Left lung (tissue), 4 donors: ENCODE measurements at regions not wholly inside any gene's neighbourhood (a gene's known extent, or its start where the extent isn't known, plus 50 kb on each side); places are given as distances from the start of the nearest gene placed in this dataset.
A peak's percentile ranks its signal among the peaks of the same experiment; 100 is the strongest.

Experiments used
- ATAC-seq: fragments of 200-7000 bp; cut with Tn5 transposase; one replicate; pipeline ENCODE4 v1.9.1; 2020; ENCODE audit warnings: moderate library complexity
- DNase-seq, 4 donors: peaks; one replicate each; pipeline ENCODE4 v3.0.0-alpha.2; 2013 to 2020
- H3K27ac ChIP-seq, 2 donors: fragments of 200-600 bp; sonication (generic) in 1 of 2; one replicate each; pipeline versions ENCODE4 v1.5.0 to v1.8.0; 2020 to 2021
- H3K27me3 ChIP-seq, 2 donors: fragments of 200-600 bp; sonication (generic) in 1 of 2; one replicate each; pipeline versions ENCODE4 v1.5.0 to v1.8.0; 2020 to 2021
- H3K36me3 ChIP-seq, 2 donors: fragments of 200-600 bp; sonication (generic) in 1 of 2; one replicate each; pipeline versions ENCODE4 v1.5.0 to v1.8.0; 2020 to 2021
- H3K4me1 ChIP-seq, 2 donors: fragments of 200-600 bp; one replicate each; pipeline ENCODE4 v1.8.0; 2021
- H3K4me3 ChIP-seq, 2 donors: fragments of 200-600 bp; sonication (generic) in 1 of 2; one replicate each; pipeline versions ENCODE4 v1.5.0 to v1.8.0; 2020 to 2021; ENCODE audit warnings: mild to moderate bottlenecking in 1 of 2
- H3K9me3 ChIP-seq, 2 donors: fragments of 200-600 bp; sonication (generic) in 1 of 2; one replicate each; pipeline versions ENCODE4 v1.5.0 to v1.8.0; 2020 to 2021
- intact Hi-C, 2 donors: fragments of 100-400 bp; cut with DNase I; formaldehyde crosslinking; loops; one replicate each; pipeline versions ENCODE4 v1.11.2 to v1.14.2; 2022
- TF ChIP-seq, protein P1 (sequence below), 2 donors: fragments of 200-600 bp; sonication (generic) in 1 of 2; IDR thresholded peaks; one replicate each; pipeline versions ENCODE4 v1.5.0 to v1.8.0; 2021; ENCODE audit warnings: antibody characterized with exemption in 2 of 2
- donor health status: DM: no; HTN: yes; CAD: no.
- donor health status: DM: no; HTN: no; CAD: no.

- intact Hi-C loops, result no loop called here
- ATAC-seq, result no peak
Measured at GRCh38 chr21:41620541-41620940, 112.6 kb upstream of the TMPRSS2 start.

GRCh38 chr21:41616031-41616591, 108.2 kb upstream of the TMPRSS2 start:
- Histone ChIP-seq H3K36me3 (no peaks in the 10 kb centered on the region), H3K4me1 (peaks cover 7 to 16% of the 10 kb centered on the region in 2 donors), H3K4me3 (no peak overlapping the region), H3K9me3 (no peaks in the 10 kb centered on the region), H3K27ac (peak overlapping the region; percentile 45 to 66), H3K27me3 (peaks cover 0 to 20% of the 10 kb centered on the region in 2 donors)
- DNase-seq (no peak), ATAC-seq (no peak)
- intact Hi-C loops, result no loop called here
- TF ChIP-seq, protein P1, sequence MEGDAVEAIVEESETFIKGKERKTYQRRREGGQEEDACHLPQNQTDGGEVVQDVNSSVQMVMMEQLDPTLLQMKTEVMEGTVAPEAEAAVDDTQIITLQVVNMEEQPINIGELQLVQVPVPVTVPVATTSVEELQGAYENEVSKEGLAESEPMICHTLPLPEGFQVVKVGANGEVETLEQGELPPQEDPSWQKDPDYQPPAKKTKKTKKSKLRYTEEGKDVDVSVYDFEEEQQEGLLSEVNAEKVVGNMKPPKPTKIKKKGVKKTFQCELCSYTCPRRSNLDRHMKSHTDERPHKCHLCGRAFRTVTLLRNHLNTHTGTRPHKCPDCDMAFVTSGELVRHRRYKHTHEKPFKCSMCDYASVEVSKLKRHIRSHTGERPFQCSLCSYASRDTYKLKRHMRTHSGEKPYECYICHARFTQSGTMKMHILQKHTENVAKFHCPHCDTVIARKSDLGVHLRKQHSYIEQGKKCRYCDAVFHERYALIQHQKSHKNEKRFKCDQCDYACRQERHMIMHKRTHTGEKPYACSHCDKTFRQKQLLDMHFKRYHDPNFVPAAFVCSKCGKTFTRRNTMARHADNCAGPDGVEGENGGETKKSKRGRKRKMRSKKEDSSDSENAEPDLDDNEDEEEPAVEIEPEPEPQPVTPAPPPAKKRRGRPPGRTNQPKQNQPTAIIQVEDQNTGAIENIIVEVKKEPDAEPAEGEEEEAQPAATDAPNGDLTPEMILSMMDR (IDR thresholded peaks at IDR 0.05), result no peak

More at GRCh38 chr21:41620541-41620940, 112.6 kb upstream of the TMPRSS2 start:
- Histone ChIP-seq H3K27ac (no peak overlapping the region), H3K27me3 (peaks cover 0 to 14% of the 10 kb centered on the region in 2 donors), H3K4me1 (no peaks in the 10 kb centered on the region), H3K4me3 (no peak overlapping the region), H3K9me3 (peaks cover 0 to 2% of the 10 kb centered on the region in 2 donors), H3K36me3 (no peaks in the 10 kb centered on the region)
- no peak for DNase-seq
- TF ChIP-seq, protein P1 (IDR thresholded peaks at IDR 0.05), result no peak

DNA sequence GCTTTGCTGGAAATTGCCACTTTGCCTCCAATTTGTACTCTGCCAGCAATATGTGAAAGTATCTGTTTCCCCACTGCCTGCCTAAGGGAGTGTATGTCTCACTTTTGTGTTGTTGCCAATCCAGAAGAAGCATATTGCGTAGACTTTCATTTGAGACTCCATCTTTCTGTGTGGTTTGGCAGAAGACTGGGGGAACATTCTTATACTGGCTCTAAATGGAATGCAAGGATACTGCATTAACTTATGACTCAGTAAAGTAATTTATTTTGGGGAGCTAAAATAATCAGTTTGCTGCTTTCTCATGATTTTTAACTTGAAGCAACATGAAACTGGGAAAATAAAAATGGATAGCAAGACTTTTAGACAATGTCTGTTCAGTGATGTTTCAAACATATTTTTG, 107.7 kb upstream of the TMPRSS2 start:
- H3K27me3 ChIP-seq, result peaks cover 0 to 24% of the 10 kb centered on the region in 2 donors
- no peaks in the 10 kb centered on the region for H3K36me3 ChIP-seq
- peak overlapping the region; percentile 45 to 66 for H3K27ac ChIP-seq
- peaks cover 7 to 16% of the 10 kb centered on the region in 2 donors for H3K4me1 ChIP-seq
- no peak overlapping the region for H3K4me3 ChIP-seq
- intact Hi-C loops, result no loop called here
- TF ChIP-seq, protein P1 (IDR thresholded peaks at IDR 0.05), result no peak
- H3K9me3 ChIP-seq, result no peaks in the 10 kb centered on the region
- peak; percentile 2 for ATAC-seq
- no peak for DNase-seq

DNA sequence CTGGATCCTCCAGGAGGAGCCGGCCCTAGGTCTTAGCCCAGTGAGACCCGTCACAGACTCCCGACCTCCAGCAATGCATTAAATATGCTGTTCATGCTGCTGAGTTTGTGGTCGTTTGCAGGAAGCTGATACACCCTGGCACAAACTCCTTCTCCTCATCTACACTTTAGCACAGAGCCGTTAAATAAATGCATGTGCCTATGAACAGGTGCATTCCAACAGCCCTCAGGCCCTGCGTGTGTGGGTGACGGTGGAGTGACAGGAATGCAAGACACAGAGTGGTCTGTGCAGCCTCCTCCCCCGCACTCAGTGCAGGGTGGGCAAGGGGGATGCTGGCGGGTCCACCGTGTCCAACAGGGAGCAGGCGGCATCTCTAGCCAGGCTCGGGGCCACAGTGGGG, 106.6 kb upstream of the TMPRSS2 start:
- Histone ChIP-seq H3K27ac (no peak overlapping the region), H3K9me3 (no peaks in the 10 kb centered on the region), H3K4me3 (no peak overlapping the region), H3K36me3 (no peaks in the 10 kb centered on the region), H3K4me1 (peaks cover 7 to 16% of the 10 kb centered on the region in 2 donors), H3K27me3 (peaks cover 0 to 35% of the 10 kb centered on the region in 2 donors)
- TF ChIP-seq, protein P1 (IDR thresholded peaks at IDR 0.05), result no peak
- ATAC-seq (no peak), DNase-seq (no peak)
- intact Hi-C loops, result loop anchor here in 1 of 2 donors (5.0 kb wide), 2 partner anchors 163 to 203 kb away; no protein-coding TSS in a partner anchor

- no peak overlapping the region for H3K4me3 ChIP-seq
- ATAC-seq (no peak), DNase-seq (no peak)
- H3K9me3 ChIP-seq, result no peaks in the 10 kb centered on the region
- TF ChIP-seq, protein P1 (IDR thresholded peaks at IDR 0.05), result no peak
- no peak overlapping the region for H3K27ac ChIP-seq
- H3K36me3 ChIP-seq, result no peaks in the 10 kb centered on the region
- H3K27me3 ChIP-seq, result peaks cover 0 to 37% of the 10 kb centered on the region in 2 donors
- intact Hi-C loops, result loop anchor here in 1 of 2 donors (5.0 kb wide), 2 partner anchors 164 to 204 kb away; no protein-coding TSS in a partner anchor
- peaks cover 7 to 16% of the 10 kb centered on the region in 2 donors for H3K4me1 ChIP-seq
Measured at GRCh38 chr21:41613533-41613909, 105.6 kb upstream of the TMPRSS2 start.
